Astrocyte (in vitro differentiated cells and primary cell): ENCODE measurements at regions not wholly inside any gene's neighbourhood (a gene's known extent, or its start where the extent isn't known, plus 50 kb on each side); places are given as distances from the start of the nearest gene placed in this dataset.

Experiments
- EZH2 ChIP-seq: IDR thresholded peaks from 2 replicates; pipeline ENCODE4 v1.6.1; 2012; ENCODE audit warnings: mild to moderate bottlenecking, low read length, inconsistent platforms; ENCODE audit not compliant: insufficient read depth
- TF ChIP-seq, protein P1 (sequence below): IDR thresholded peaks from 2 replicates; pipeline ENCODE4 v1.5.1; 2011; ENCODE audit warnings: low read depth, mild to moderate bottlenecking, inconsistent platforms, low read length, moderate library complexity; ENCODE audit not compliant: insufficient read depth

DNA sequence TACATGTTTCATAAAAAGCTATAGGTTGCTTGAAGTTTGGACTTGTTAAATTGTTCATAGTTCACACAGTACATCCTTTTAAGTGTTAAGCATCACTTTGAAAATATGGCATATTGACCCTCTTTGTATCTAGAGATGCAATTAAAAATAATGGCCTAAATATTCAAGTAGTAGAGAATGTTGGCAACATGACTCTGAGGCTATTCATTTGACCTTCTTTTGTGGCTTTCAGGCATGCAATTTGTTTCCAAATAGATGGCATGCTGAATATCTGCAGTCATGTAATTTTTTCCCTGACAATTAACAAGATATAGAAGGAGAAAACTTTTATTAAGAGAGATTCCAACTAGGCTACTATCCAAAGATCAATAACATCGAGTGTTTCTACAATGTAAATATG is 230.5 kb upstream of the ZRANB2 start:
- TF ChIP-seq, protein P1, sequence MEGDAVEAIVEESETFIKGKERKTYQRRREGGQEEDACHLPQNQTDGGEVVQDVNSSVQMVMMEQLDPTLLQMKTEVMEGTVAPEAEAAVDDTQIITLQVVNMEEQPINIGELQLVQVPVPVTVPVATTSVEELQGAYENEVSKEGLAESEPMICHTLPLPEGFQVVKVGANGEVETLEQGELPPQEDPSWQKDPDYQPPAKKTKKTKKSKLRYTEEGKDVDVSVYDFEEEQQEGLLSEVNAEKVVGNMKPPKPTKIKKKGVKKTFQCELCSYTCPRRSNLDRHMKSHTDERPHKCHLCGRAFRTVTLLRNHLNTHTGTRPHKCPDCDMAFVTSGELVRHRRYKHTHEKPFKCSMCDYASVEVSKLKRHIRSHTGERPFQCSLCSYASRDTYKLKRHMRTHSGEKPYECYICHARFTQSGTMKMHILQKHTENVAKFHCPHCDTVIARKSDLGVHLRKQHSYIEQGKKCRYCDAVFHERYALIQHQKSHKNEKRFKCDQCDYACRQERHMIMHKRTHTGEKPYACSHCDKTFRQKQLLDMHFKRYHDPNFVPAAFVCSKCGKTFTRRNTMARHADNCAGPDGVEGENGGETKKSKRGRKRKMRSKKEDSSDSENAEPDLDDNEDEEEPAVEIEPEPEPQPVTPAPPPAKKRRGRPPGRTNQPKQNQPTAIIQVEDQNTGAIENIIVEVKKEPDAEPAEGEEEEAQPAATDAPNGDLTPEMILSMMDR: no peak
- no peak for TF ChIP-seq EZH2
